SJSA1 (cell line): ENCODE measurements at regions not wholly inside any gene's neighbourhood (a gene's known extent, or its start where the extent isn't known, plus 50 kb on each side); places are given as distances from the start of the nearest gene placed in this dataset.

Source experiments
- DNase-seq, 2 experiments: peaks; one replicate each; pipeline ENCODE4 v3.0.0-alpha.2; 2015 to 2020; ENCODE audit warnings: low spot score in 2 of 2, low read depth in 1 of 2
- H3K27ac ChIP-seq: fragments of 250-450 bp; sonication (Bioruptor Pico); 2 replicates; pipeline ENCODE4 v1.5.1; 2020; ENCODE audit warnings: mild to moderate bottlenecking, moderate library complexity
- H3K27me3 ChIP-seq: fragments of 250-450 bp; sonication (Bioruptor Pico); replicated peaks from 2 replicates; pipeline ENCODE4 v1.5.1; 2020; ENCODE audit warnings: mild to moderate bottlenecking, moderate library complexity
- H3K36me3 ChIP-seq: fragments of 250-450 bp; sonication (Bioruptor Pico); 2 replicates; pipeline ENCODE4 v1.5.1; 2020; ENCODE audit warnings: mild to moderate bottlenecking
- H3K4me1 ChIP-seq: fragments of 250-450 bp; sonication (Bioruptor Pico); replicated peaks from 2 replicates; pipeline ENCODE4 v1.6.1; 2021; ENCODE audit warnings: mild to moderate bottlenecking
- H3K4me3 ChIP-seq: fragments of 250-450 bp; sonication (Bioruptor Pico); 2 replicates; pipeline ENCODE4 v1.5.1; 2020; ENCODE audit warnings: mild to moderate bottlenecking
- H3K9me3 ChIP-seq: fragments of 250-450 bp; sonication (Bioruptor Pico); replicated peaks from 2 replicates; pipeline ENCODE4 v1.5.1; 2020; ENCODE audit warnings: mild to moderate bottlenecking

- peak overlapping the region; percentile 89 for H3K27ac ChIP-seq
- DNase-seq = peak in 1 of 2 experiments; percentile 33
- no peaks in the 10 kb centered on the region for H3K27me3 ChIP-seq
- peaks cover 45% of the 10 kb centered on the region for H3K4me1 ChIP-seq
- no peak overlapping the region for H3K4me3 ChIP-seq
- H3K9me3 ChIP-seq = peaks cover 11% of the 10 kb centered on the region
- no peaks in the 10 kb centered on the region for H3K36me3 ChIP-seq
Observed at GRCh38 chr2:150143087-150143536, 344.4 kb downstream of the RND3 start.

GRCh38 chr2:150142561-150142960 is 344.9 kb downstream of the RND3 start:
- Histone ChIP-seq H3K9me3 (peaks cover 11% of the 10 kb centered on the region), H3K4me1 (peaks cover 45% of the 10 kb centered on the region), H3K36me3 (no peaks in the 10 kb centered on the region), H3K27me3 (no peaks in the 10 kb centered on the region), H3K27ac (peak overlapping the region; percentile 89), H3K4me3 (no peak overlapping the region)
- DNase-seq = peak in 1 of 2 experiments; percentile 45

- Histone ChIP-seq H3K36me3 (no peaks in the 10 kb centered on the region), H3K4me1 (peaks cover 45% of the 10 kb centered on the region), H3K27me3 (no peaks in the 10 kb centered on the region), H3K9me3 (peaks cover under 1% of the 10 kb centered on the region; the same call in 1 of the 2 replicates), H3K27ac (peak overlapping the region; percentile 89), H3K4me3 (no peak overlapping the region)
- DNase-seq = no peak
Observed at GRCh38 chr2:150141226-150142001, 346.1 kb downstream of the RND3 start.

- Histone ChIP-seq H3K36me3 (no peaks in the 10 kb centered on the region), H3K27ac (peak overlapping the region; percentile 89), H3K4me3 (no peak overlapping the region), H3K9me3 (no peaks in the 10 kb centered on the region), H3K27me3 (no peaks in the 10 kb centered on the region), H3K4me1 (peaks cover 45% of the 10 kb centered on the region)
- no peak for DNase-seq
Observed at GRCh38 chr2:150140777-150141176, 346.7 kb downstream of the RND3 start.

GRCh38 chr2:150138587-150138986 is 348.9 kb downstream of the RND3 start:
- Histone ChIP-seq H3K27me3 (no peaks in the 10 kb centered on the region), H3K4me1 (peaks cover 56% of the 10 kb centered on the region), H3K9me3 (no peaks in the 10 kb centered on the region), H3K27ac (no peak overlapping the region), H3K4me3 (no peak overlapping the region), H3K36me3 (no peaks in the 10 kb centered on the region)
- no peak for DNase-seq

GRCh38 chr2:150137338-150138069 is 350.0 kb downstream of the RND3 start:
- no peaks in the 10 kb centered on the region for H3K36me3 ChIP-seq
- H3K4me3 ChIP-seq = no peak overlapping the region
- no peaks in the 10 kb centered on the region for H3K9me3 ChIP-seq
- no peak for DNase-seq
- H3K4me1 ChIP-seq = peaks cover 51% of the 10 kb centered on the region
- H3K27ac ChIP-seq = no peak overlapping the region
- H3K27me3 ChIP-seq = no peaks in the 10 kb centered on the region

GRCh38 chr2:150136893-150137292 is 350.6 kb downstream of the RND3 start:
- no peaks in the 10 kb centered on the region for H3K36me3 ChIP-seq
- H3K27ac ChIP-seq = no peak overlapping the region
- DNase-seq = no peak
- peaks cover 45% of the 10 kb centered on the region for H3K4me1 ChIP-seq
- H3K9me3 ChIP-seq = no peaks in the 10 kb centered on the region
- no peak overlapping the region for H3K4me3 ChIP-seq
- H3K27me3 ChIP-seq = no peaks in the 10 kb centered on the region

GRCh38 chr2:150136401-150136800 is 351.1 kb downstream of the RND3 start:
- Histone ChIP-seq H3K9me3 (no peaks in the 10 kb centered on the region), H3K4me3 (no peak overlapping the region), H3K27me3 (no peaks in the 10 kb centered on the region), H3K36me3 (no peaks in the 10 kb centered on the region), H3K4me1 (peaks cover 40% of the 10 kb centered on the region), H3K27ac (no peak overlapping the region)
- DNase-seq = no peak

GRCh38 chr2:150135223-150135883 is 352.1 kb downstream of the RND3 start:
- H3K4me3 ChIP-seq = no peak overlapping the region
- peaks cover 32% of the 10 kb centered on the region for H3K4me1 ChIP-seq
- H3K27me3 ChIP-seq = no peaks in the 10 kb centered on the region
- H3K27ac ChIP-seq = no peak overlapping the region
- no peaks in the 10 kb centered on the region for H3K9me3 ChIP-seq
- no peak for DNase-seq
- H3K36me3 ChIP-seq = no peaks in the 10 kb centered on the region

- H3K9me3 ChIP-seq = no peaks in the 10 kb centered on the region
- H3K4me1 ChIP-seq = peaks cover 32% of the 10 kb centered on the region
- DNase-seq = peak in 1 of 2 experiments; percentile 69
- H3K27ac ChIP-seq = peak overlapping the region; percentile 44
- no peaks in the 10 kb centered on the region for H3K36me3 ChIP-seq
- no peaks in the 10 kb centered on the region for H3K27me3 ChIP-seq
- H3K4me3 ChIP-seq = no peak overlapping the region
Observed at GRCh38 chr2:150134223-150134857, 353.1 kb downstream of the RND3 start.

- H3K4me3 ChIP-seq = no peak overlapping the region
- H3K27me3 ChIP-seq = no peaks in the 10 kb centered on the region
- H3K9me3 ChIP-seq = no peaks in the 10 kb centered on the region
- H3K36me3 ChIP-seq = no peaks in the 10 kb centered on the region
- peak; percentile 68 to 77 for DNase-seq
- H3K27ac ChIP-seq = peak overlapping the region; percentile 44
- H3K4me1 ChIP-seq = peaks cover 25% of the 10 kb centered on the region
Observed at GRCh38 chr2:150133623-150134022, 353.8 kb downstream of the RND3 start.

- Histone ChIP-seq H3K27ac (no peak overlapping the region), H3K4me1 (peaks cover 38% of the 10 kb centered on the region), H3K27me3 (no peaks in the 10 kb centered on the region), H3K9me3 (no peaks in the 10 kb centered on the region), H3K36me3 (no peaks in the 10 kb centered on the region), H3K4me3 (no peak overlapping the region)
- no peak for DNase-seq
Observed at GRCh38 chr2:150129921-150130575, 357.4 kb downstream of the RND3 start.

- Histone ChIP-seq H3K4me1 (peaks cover 23% of the 10 kb centered on the region), H3K9me3 (no peaks in the 10 kb centered on the region), H3K36me3 (no peaks in the 10 kb centered on the region), H3K27ac (no peak overlapping the region), H3K27me3 (no peaks in the 10 kb centered on the region), H3K4me3 (no peak overlapping the region)
- DNase-seq = no peak
Observed at GRCh38 chr2:150127995-150128394, 359.5 kb downstream of the RND3 start.
